Nephron progenitor cell (in vitro differentiated cells): ENCODE measurements at regions not wholly inside any gene's neighbourhood (a gene's known extent, or its start where the extent isn't known, plus 50 kb on each side); places are given as distances from the start of the nearest gene placed in this dataset.

Source experiments
- DNase-seq: peaks from one replicate; pipeline ENCODE4 v3.0.0; 2021
- H3K27ac Mint-ChIP-seq: 2 replicates; pipeline ENCODE4 v1.8.0; 2021; ENCODE audit warnings: mild to moderate bottlenecking, moderate library complexity, mixed read lengths
- H3K27me3 Mint-ChIP-seq: 2 replicates; pipeline ENCODE4 v1.8.0; 2021; ENCODE audit warnings: mild to moderate bottlenecking, low read depth, mixed read lengths; ENCODE audit not compliant: poor library complexity
- H3K36me3 Mint-ChIP-seq: 2 replicates; pipeline ENCODE4 v1.8.0; 2021; ENCODE audit warnings: low read depth, mixed read lengths
- H3K4me1 Mint-ChIP-seq: 2 replicates; pipeline ENCODE4 v1.8.0; 2021; ENCODE audit warnings: mixed read lengths
- H3K4me3 Mint-ChIP-seq: 2 replicates; pipeline ENCODE4 v1.8.0; 2021; ENCODE audit warnings: mild to moderate bottlenecking, moderate library complexity, mixed read lengths
- H3K9me3 Mint-ChIP-seq: 2 replicates; pipeline ENCODE4 v1.8.0; 2021; ENCODE audit warnings: mild to moderate bottlenecking, moderate library complexity, mixed read lengths
- CTCF ChIP-seq: fragments of 200-600 bp; sonication (generic); IDR thresholded peaks from 2 replicates; pipeline ENCODE4 v1.5.0; 2021; ENCODE audit warnings: antibody characterized with exemption

GRCh38 chr4:178752954-178753525, 1310.8 kb upstream of the AGA start:
- Mint-ChIP-seq H3K4me1 (peaks cover 13% of the 10 kb centered on the region), H3K27ac (peak overlapping the region; percentile 68), H3K9me3 (no peaks in the 10 kb centered on the region), H3K36me3 (no peaks in the 10 kb centered on the region), H3K27me3 (no peaks in the 10 kb centered on the region), H3K4me3 (no peak overlapping the region)
- no peak for TF ChIP-seq CTCF
- DNase-seq = no peak

GRCh38 chr4:178778496-178778895, 1336.3 kb upstream of the AGA start:
- DNase-seq = no peak
- peaks cover 5% of the 10 kb centered on the region for H3K27me3 Mint-ChIP-seq
- H3K4me3 Mint-ChIP-seq = no peak overlapping the region
- no peaks in the 10 kb centered on the region for H3K36me3 Mint-ChIP-seq
- no peak for TF ChIP-seq CTCF
- H3K4me1 Mint-ChIP-seq = peaks cover 17% of the 10 kb centered on the region
- no peak overlapping the region for H3K27ac Mint-ChIP-seq
- H3K9me3 Mint-ChIP-seq = no peaks in the 10 kb centered on the region

- no peak for TF ChIP-seq CTCF
- no peak for DNase-seq
- H3K9me3 Mint-ChIP-seq = no peaks in the 10 kb centered on the region
- no peaks in the 10 kb centered on the region for H3K36me3 Mint-ChIP-seq
- peaks cover 17% of the 10 kb centered on the region for H3K4me1 Mint-ChIP-seq
- H3K27ac Mint-ChIP-seq = no peak overlapping the region
- H3K27me3 Mint-ChIP-seq = no peaks in the 10 kb centered on the region
- H3K4me3 Mint-ChIP-seq = no peak overlapping the region
These were observed 1339.5 kb upstream of the AGA start for GRCh38 chr4:178781779-178782178.

GRCh38 chr4:178784491-178784890, 1342.3 kb upstream of the AGA start:
- TF ChIP-seq CTCF = no peak
- Mint-ChIP-seq H3K27ac (no peak overlapping the region), H3K9me3 (no peaks in the 10 kb centered on the region), H3K4me3 (no peak overlapping the region), H3K27me3 (no peaks in the 10 kb centered on the region), H3K4me1 (peaks cover 9% of the 10 kb centered on the region), H3K36me3 (no peaks in the 10 kb centered on the region)
- DNase-seq = no peak

- Mint-ChIP-seq H3K9me3 (no peaks in the 10 kb centered on the region), H3K36me3 (no peaks in the 10 kb centered on the region), H3K4me3 (no peak overlapping the region), H3K4me1 (no peaks in the 10 kb centered on the region), H3K27me3 (no peaks in the 10 kb centered on the region), H3K27ac (no peak overlapping the region)
- no peak for DNase-seq
- no peak for TF ChIP-seq CTCF
These were observed 1347.0 kb upstream of the AGA start for GRCh38 chr4:178789279-178789678.

- H3K9me3 Mint-ChIP-seq = no peaks in the 10 kb centered on the region
- no peak for DNase-seq
- H3K36me3 Mint-ChIP-seq = no peaks in the 10 kb centered on the region
- H3K4me1 Mint-ChIP-seq = peaks cover 19% of the 10 kb centered on the region
- peak overlapping the region; percentile 0 for H3K4me3 Mint-ChIP-seq
- TF ChIP-seq CTCF = no peak
- H3K27ac Mint-ChIP-seq = peak overlapping the region; percentile 24
- H3K27me3 Mint-ChIP-seq = peaks cover 3% of the 10 kb centered on the region
These were observed 1357.0 kb upstream of the AGA start for GRCh38 chr4:178799204-178799603.
